SK-N-SH (cell line): ENCODE measurements at regions not wholly inside any gene's neighbourhood (a gene's known extent, or its start where the extent isn't known, plus 50 kb on each side); places are given as distances from the start of the nearest gene placed in this dataset.

Experiments
- CTCF ChIP-seq: fragments of 200-600 bp; sonication (generic); IDR thresholded peaks from 2 replicates; pipeline ENCODE4 v1.6.1; 2017; ENCODE audit warnings: antibody characterized with exemption, mild to moderate bottlenecking, moderate library complexity
- EP300 ChIP-seq, 2 experiments: IDR thresholded peaks; 2 replicates each; pipeline versions ENCODE4 v1.4.0 to v1.6.1; 2012; ENCODE audit warnings: borderline replicate concordance in 1 of 2, low read depth in 1 of 2, low read length in 1 of 2
- GABPA ChIP-seq: IDR thresholded peaks from 2 replicates; pipeline ENCODE4 v1.4.0; 2012; ENCODE audit warnings: low read depth, mild to moderate bottlenecking
- MAX ChIP-seq: IDR thresholded peaks from 2 replicates; pipeline ENCODE4 v1.4.0; 2012; ENCODE audit warnings: low read depth
- MEF2A ChIP-seq: IDR thresholded peaks from 2 replicates; pipeline ENCODE4 v1.4.0; 2012; ENCODE audit warnings: low read depth, borderline replicate concordance
- POLR2AphosphoS5 ChIP-seq: IDR thresholded peaks from 2 replicates; pipeline ENCODE4 v1.6.1; 2012; ENCODE audit warnings: low read depth, low read length
- RAD21 ChIP-seq: IDR thresholded peaks from 2 replicates; pipeline ENCODE4 v1.6.1; 2012; ENCODE audit warnings: mild to moderate bottlenecking, low read length
- REST ChIP-seq: IDR thresholded peaks from 2 replicates; pipeline ENCODE4 v1.6.1; 2012; ENCODE audit warnings: mild to moderate bottlenecking, low read depth, low read length, moderate library complexity
- RFX5 ChIP-seq: IDR thresholded peaks from 2 replicates; pipeline ENCODE4 v1.6.1; 2012; ENCODE audit warnings: mild to moderate bottlenecking, improper control_type of control experiment, low read length
- RXRA ChIP-seq: IDR thresholded peaks from 2 replicates; pipeline ENCODE4 v1.4.0; 2012; ENCODE audit warnings: low read depth, mild to moderate bottlenecking, borderline replicate concordance
- TAF1 ChIP-seq: IDR thresholded peaks from 2 replicates; pipeline ENCODE4 v1.6.1; 2012; ENCODE audit warnings: low read depth, mild to moderate bottlenecking, low read length, moderate library complexity, borderline replicate concordance
- TCF12 ChIP-seq: IDR thresholded peaks from 2 replicates; pipeline ENCODE4 v1.4.0; 2012

DNA sequence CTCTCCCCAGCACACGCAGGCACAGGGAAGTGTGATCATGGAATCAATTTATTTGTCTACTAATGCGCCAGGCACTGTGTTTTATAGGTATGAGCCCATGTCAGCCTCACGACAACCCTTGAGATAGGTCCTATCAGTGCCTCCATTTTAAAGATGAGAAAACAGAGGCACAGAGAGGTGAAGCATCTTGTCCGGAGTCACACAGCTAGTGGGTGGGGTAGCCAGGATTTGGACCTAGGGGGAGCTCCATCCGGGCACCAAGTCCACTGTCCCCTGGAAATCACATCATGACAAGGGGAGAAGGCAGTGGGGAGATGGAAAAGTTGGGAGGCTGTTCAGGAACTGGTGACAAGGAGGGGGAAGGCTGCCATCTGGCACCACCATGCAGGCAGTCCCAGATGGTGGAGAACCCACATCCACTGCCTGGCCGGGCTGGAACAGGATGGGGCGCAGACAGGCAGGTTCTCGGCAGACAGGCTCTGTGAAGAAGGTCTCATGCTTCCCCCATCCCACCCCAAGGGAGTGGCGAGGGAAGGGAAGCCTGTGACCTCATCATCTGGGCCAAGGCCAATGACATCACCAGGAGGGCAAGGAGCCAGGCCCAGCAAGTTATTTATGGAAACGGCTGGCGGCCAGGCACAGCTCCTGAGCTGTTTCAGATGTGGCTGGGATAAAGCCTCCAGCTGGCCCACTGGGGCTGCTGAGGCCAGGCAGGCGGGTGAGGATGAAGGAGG is 126.0 kb upstream of the SDK2 start:
- TF ChIP-seq RFX5 = no peak
- no peak for TF ChIP-seq CTCF
- no peak for TF ChIP-seq RXRA
- TF ChIP-seq MAX = no peak
- TF ChIP-seq GABPA = no peak
- no peak for TF ChIP-seq RAD21
- no peak for TF ChIP-seq POLR2AphosphoS5
- TF ChIP-seq MEF2A = peak; percentile 54; the same call in 1 of the 2 replicates
- TF ChIP-seq TAF1 = no peak
- peak in 1 of 2 experiments; percentile 77; a peak in 2 of 4 replicates for TF ChIP-seq EP300 (IDR thresholded peaks at IDR 0.05; ENCODE audit: borderline replicate concordance in 1 of 2, low read depth in 1 of 2, low read length in 1 of 2)
- TF ChIP-seq REST = no peak
- peak; percentile 65 for TF ChIP-seq TCF12
